HUDEP-2 (cell line): ENCODE measurements at regions not wholly inside any gene's neighbourhood (a gene's known extent, or its start where the extent isn't known, plus 50 kb on each side); places are given as distances from the start of the nearest gene placed in this dataset.

Experiments used
- DNase-seq, 76 experiments: peaks; one replicate each; lab custom pipeline; 2025; ENCODE audit not compliant: unreplicated experiment in 76 of 76; lab: John Stamatoyannopoulos, UW

DNA sequence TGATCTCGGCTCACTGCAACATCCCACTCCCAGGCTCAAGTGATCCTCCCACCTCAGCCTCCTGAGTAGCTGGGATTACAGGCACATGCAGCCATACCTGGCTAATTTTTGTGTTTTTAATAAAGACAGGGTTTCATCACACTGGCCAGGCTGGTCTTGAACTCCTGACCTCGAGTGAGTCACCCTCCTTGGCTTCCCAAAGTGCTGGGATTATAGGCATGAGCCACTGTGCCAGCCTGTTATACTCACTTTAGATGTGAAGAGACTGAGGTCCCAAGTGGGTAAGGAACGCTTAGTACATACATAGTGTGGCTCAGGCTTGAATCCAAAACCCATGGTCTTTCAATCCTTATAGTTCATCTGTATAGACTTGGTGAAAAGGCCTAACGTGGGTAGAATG is 63.7 kb upstream of the EPS8L3 start:
- no peak for DNase-seq

DNA sequence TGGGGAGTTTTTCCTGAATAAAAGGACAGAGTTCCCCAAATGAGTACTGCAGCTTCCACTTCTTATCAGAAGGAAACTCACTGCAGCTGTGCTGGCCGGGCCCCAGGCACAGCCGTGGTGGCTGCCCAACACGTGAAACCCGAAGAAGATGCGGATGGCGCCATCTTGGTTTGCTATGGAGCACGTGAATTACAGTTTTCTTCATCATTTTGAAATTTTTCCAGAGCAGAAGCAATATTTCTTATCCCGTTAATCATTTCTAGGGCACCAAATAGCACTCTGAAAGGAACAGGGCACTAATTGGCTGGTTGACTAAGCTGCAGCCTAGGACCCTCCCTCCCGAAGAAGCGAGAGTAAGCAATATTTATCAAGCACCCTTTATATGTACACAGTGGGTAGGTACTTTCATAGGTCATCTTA is 63.2 kb upstream of the EPS8L3 start:
- DNase-seq = peak in 4 of 76 experiments; percentile 11 to 37 (median 12)

DNA sequence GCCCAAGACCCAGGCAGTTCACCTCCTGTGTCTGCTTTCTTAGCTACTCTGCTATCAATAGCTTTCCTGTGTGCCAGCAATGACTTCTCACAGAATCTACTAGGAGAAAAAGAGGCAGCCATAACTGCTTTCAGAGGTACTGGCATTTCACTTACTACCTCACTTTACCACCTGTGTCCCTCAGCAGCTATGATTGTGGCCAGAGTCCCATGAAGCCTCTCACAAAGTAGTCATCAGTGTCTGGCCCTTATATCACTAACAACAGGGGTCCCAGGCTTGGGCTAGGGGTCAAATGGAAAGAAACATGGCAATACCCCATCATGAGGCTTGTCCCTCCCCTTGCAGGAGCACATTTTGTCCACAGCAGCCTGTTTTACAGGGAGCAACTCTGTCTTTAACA is 62.7 kb upstream of the EPS8L3 start:
- DNase-seq = no peak

GRCh38 chr1:109824349-109825115 is 60.8 kb upstream of the EPS8L3 start:
- no peak for DNase-seq

DNA sequence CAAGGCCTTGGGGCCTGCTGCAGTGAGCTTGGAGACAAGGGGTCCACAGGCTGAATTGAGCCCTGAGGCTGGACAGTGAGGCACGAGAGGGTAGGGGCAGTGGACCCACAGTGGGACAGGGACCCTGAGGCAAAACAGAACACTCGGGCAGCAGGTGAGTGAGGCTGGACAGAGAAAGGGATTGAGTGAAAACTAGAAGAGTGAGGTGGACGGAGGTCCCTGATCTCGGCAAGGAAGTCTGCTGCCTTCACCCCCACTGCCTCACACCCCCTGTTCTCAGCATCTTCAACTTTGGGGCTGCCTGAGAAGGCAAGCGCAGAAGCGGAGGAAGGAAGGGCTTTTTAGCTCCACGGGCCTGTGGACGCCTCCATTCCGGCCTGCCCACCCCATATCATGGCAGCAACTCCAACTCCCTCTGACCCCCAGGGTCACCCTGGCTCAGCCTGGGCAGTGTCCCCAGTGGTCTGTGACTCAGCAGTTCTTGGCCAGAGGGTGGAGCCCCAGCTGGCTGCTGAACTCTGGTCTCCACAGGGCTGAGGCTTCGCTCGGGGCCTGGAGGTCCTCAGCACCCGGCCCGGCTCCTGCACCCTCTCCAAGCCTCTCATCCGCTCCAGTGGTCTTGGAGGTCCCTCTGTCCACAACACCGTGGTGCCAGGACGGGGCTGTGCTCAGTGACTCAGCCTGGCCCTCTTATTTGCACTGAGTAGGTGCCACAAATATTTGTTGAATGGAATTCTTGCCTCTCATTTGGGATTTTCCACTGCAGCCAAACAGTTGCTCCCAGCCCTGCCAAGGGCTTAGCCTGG is 60.0 kb upstream of the EPS8L3 start:
- DNase-seq = peak in 36 of 76 experiments; percentile 7 to 63 (median 30)

- no peak for DNase-seq
These were observed 59.2 kb upstream of the EPS8L3 start for GRCh38 chr1:109822749-109823542.

DNA sequence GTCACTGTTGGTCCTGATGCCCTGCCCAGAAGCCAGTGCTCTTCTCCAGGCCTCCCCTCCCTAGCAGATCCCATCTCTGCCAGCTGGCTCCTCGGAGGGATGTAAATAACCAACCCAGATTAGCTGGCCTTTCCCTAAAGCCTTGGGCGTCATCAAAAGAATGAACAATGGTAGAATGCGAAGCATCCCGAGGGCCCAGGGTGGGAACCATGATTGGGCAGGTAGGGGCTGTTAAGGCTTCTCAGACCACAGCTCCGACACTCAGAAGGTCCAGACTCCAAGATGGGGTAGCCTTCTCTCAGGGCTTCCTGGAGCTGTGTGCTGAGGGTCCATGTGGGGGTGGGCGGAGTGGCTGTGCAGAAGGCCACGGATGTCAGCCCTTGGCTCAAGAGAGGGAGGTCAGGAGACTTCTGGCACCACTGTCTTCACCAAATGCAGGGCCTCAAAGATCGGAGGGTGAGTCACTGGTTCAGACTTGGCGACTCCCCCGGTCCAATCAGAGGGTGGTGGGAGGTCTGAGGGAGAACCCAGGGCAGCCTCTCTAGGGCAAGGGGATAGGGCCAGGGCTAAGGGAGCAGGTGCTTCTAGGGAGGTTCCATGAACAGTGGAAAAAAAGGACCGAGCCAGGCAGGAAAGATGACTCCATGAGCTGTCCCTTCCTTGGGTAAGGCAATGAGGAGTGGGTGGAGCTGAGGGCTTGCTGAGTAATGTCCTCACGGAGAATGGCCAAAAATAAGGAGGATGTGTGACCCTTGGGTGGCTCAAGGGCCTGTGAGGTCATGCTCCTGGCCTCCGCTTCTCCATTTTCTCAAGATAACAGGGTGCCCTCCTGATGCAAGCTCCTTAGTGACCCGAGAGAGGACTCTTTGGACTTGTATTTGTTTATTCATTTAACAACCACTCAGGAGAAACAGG is 58.4 kb upstream of the EPS8L3 start:
- DNase-seq = peak in 57 of 76 experiments; percentile 8 to 79 (median 42)

DNA sequence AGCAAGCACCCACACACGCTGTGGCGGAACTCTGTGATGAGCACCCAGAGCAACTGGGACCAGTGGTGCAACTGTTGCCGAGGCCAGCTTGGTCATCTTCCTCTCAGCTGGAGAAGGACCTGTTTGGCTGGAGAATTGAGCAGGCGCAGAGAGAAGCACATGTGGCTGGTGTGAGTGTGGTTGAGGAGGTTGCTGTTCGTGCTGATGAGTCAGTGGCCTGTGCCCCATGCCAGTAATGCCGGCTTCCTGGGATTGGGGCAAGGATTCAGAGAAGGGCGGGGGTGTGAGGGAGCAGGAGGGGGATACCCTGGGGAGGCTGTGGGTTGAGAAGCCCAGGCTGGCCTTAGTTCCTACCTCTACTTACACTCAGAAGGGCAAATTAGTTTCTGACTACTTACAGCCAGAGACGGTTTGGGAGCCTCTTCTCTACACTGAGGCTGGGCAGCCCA is 57.5 kb upstream of the EPS8L3 start:
- DNase-seq = peak in 70 of 76 experiments; percentile 17 to 83 (median 55)

GRCh38 chr1:109819906-109820305 is 56.2 kb upstream of the EPS8L3 start:
- no peak for DNase-seq

DNA sequence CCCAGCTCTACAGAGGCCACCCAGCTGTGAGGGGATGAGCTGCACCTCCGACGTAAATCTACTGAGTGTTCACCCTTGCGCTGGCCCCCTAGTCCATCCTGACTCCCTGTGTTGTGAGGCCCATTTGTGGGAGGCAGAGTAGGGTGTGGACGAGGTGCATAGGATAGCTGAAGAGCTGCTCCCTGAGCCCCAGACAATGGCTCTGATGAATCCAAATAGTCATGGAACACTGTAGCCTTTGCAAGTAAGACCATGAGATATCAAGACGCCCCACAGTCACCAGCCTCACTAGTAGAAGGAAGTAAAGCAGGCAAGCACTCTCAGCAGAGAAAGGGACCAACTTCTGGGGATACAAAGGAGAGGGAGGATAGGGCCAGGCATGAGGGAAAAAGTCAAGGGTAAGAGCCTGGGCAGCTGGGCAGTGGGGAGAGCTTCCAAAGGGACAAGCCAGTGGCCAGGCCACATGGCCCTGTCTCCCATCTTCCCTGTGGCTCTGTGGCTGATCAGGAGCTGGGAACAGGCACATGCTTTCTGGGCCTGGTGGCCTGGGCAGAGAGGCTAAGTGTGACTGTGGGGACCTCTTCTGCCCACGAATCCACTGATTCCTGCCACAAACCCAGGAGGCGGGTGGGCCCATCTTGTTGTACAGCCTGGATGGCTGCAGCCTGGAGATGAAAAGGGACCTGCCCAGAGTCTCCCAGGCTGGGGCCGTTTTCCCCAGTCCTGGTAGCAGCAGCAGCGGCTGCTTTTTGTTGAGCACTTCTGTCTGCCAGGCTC is 55.5 kb upstream of the EPS8L3 start:
- no peak for DNase-seq

- peak in 69 of 76 experiments; percentile 37 to 90 (median 67) for DNase-seq
These were observed 54.7 kb upstream of the EPS8L3 start for GRCh38 chr1:109818271-109818987.

DNA sequence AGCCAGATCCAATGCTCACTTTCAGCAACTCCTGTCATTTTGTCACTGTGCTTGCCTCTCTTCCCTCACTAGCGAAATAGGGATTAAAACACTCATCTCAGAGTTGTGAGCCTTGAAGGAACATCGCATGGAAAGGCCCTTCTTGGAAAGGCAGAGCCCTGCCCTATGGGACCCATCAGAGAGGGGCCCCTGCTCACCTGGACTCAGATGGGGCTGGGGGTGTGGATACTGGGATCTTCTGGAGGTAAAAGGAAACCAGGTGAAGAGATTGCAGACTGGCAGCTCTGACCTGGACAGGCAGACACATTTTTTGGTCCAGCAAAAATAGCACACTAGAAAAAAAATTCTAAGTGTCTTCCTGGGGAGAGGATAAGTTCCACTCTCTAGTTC is 54.2 kb upstream of the EPS8L3 start:
- DNase-seq = no peak

DNA sequence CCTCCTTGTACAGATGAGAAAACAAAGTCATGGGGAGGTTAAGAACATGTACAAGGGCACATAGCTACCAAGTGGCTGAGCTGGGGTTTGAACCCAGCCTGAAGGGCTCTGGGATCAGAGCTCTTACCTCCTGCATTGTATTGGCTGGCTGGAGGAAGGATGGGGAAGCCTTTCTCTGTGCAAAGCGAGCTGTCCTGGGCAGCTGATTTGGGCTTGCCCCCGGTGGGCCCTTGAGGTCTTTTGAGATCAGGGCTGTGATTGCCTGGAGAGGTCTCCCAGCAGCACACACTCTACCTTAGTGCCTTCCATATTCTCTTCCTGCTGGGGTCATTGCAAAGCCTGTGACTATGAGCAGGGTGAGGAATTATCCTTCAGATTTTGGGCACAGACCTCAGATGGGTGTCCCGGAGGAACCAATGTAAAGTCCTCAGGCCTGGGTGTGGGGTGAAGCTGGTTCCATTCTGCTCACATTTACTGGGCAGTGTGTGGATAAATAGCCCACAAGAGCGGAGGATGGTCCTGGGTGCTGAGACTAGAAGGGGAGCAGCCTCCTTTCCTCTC is 53.3 kb upstream of the EPS8L3 start:
- DNase-seq = no peak

GRCh38 chr1:109816175-109816811 is 52.6 kb upstream of the EPS8L3 start:
- DNase-seq = no peak

DNA sequence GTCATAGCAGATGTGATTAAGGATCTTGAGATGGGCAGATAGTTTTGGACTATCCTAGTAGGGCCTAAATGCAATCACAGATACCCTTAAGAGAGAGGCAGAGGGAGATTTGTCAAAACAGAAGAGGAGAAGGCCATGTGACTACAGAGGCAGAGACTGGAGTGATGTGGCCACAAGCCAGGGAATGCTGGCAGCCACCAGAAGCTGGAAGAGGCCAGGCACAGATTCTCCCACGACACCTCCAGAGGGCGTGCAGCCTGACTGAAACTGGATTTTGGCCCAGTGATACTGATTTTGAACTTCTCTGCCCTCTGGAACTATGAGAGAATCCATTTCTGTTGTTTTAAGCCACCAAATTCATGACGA is 52.1 kb upstream of the EPS8L3 start:
- DNase-seq = no peak

DNA sequence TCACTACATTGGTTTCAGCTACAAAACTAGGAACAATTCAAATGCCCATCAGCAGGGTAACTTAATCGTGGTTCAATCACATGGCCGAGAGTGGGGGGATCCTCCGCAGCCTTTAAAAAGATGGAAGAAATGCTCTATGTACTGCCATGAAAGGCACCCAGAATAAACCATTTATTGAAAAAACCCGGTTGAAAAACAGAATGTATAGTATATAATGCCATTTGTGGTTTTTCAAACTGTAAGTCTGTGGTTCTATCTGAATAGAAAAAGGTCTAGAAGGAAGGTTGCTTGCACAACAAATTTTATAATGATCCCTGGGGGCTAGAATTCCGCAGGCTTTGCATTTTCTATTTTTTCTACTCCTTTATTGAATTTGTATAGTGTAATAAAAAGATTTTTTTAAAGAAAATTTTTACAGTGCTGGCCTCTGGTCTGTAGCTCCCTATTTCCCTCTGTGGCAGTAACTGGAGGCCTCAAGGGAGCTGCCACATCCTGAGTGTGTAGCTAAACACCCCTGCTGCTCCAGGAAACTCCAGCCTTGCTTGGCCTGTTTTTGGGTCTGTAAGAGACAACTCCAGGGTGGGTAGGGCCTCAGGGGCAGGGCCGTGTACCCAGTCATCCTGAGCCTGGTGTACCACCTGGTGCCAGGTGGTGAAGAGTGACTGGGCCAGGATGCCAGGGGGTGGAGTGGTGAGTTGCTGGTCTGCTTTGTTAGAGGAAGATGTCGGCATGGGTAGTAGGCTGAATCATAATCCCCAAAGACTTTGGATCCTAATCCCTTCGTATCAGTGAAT is 51.5 kb upstream of the EPS8L3 start:
- DNase-seq = no peak

- DNase-seq = no peak
These were observed 50.5 kb upstream of the EPS8L3 start for GRCh38 chr1:109814223-109814622.
